Uterus (tissue), 2 donors: ENCODE measurements at regions not wholly inside any gene's neighbourhood (a gene's known extent, or its start where the extent isn't known, plus 50 kb on each side); places are given as distances from the start of the nearest gene placed in this dataset.

Experiments used
- CTCF ChIP-seq, 4 experiments: fragments of 200-600 bp in 2 of 4; fragments of 450-650 bp in 2 of 4; sonication (generic) in 2 of 4; IDR thresholded peaks; one replicate each; pipeline ENCODE4 v1.5.1; 2016 to 2019; ENCODE audit warnings: antibody characterized with exemption in 4 of 4, mild to moderate bottlenecking in 2 of 4, moderate library complexity in 1 of 4
- POLR2A ChIP-seq, 2 donors: fragments of 450-650 bp; IDR thresholded peaks; one replicate each; pipeline ENCODE4 v1.6.1; 2016; ENCODE audit warnings: antibody characterized with exemption in 2 of 2, mild to moderate bottlenecking in 1 of 2, moderate library complexity in 1 of 2

- TF ChIP-seq CTCF (IDR thresholded peaks at IDR 0.05), result no peak
- no peak for TF ChIP-seq POLR2A (IDR thresholded peaks at IDR 0.05)
These were observed 218.7 kb upstream of the PPARGC1A start for GRCh38 chr4:24108567-24108966.
